ENCODE measurements at regions not wholly inside any gene's neighbourhood (a gene's known extent, or its start where the extent isn't known, plus 50 kb on each side); places are given as distances from the start of the nearest gene placed in this dataset.
"Not testable (repeated sequence)": the region's sequence is repeated elsewhere in the genome, so short reads cannot be mapped to it uniquely, and the experiment has no call there.

DNA sequence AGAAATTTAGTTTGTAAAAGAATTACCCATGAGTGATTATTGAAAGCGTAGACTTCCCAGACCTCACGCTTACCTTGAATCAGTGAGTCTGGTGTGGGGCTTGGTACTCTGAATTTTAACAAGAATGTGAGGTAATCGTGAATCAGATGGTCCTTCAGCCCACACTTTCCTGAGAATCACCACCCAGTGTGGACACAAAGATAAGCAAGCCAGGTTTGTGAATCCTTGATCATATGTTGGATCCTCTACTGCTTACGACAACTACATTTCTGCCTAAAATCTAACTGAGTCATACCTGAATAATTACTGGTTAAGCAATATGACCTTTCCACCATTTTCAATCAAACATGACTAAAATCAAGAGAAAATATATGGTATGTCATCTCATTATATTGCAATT lies 589.3 kb downstream of the TFAP2A start:
- Histone ChIP-seq H3K9me3 (ENCODE audit: low read depth, low read length) (no peaks in the 10 kb centered on the region), H3K27me3 (ENCODE audit: insufficient read depth, low read length) (no peaks in the 10 kb centered on the region), H3K4me1 (ENCODE audit: insufficient read depth, low read length) (no peaks in the 10 kb centered on the region), H3K4me3 (ENCODE audit: low read length) (no peak overlapping the region)

- not testable (repeated sequence) for H3K9me3 ChIP-seq (ENCODE audit: low read depth, low read length); H3K4me1 ChIP-seq (ENCODE audit: insufficient read depth, low read length); H3K27me3 ChIP-seq (ENCODE audit: insufficient read depth, low read length); H3K4me3 ChIP-seq (ENCODE audit: low read length)
Observed at GRCh38 chr6:9810727-9811126, 604.1 kb downstream of the TFAP2A start.

DNA sequence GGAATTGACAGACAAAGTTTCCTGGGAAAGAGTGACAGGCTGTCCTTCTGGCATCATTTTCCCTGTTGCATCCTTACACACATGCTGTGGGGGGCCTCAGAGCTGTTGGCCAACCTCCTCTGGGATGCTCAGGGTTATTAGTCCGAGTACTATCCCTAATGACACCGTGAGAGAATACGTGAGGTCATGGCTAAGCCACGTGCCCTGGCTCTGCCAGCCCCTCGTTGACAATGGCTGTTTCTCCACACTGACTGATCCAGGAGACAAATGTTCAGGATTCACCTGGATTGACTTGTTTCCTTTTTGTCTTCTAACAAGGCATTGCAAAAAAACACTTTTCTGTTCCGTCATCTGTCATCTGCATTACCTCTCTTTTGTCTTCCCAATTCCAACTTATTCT lies 604.6 kb downstream of the TFAP2A start:
- H3K27me3 ChIP-seq (ENCODE audit: insufficient read depth, low read length), result no peaks in the 10 kb centered on the region
- no peaks in the 10 kb centered on the region for H3K9me3 ChIP-seq (ENCODE audit: low read depth, low read length)

DNA sequence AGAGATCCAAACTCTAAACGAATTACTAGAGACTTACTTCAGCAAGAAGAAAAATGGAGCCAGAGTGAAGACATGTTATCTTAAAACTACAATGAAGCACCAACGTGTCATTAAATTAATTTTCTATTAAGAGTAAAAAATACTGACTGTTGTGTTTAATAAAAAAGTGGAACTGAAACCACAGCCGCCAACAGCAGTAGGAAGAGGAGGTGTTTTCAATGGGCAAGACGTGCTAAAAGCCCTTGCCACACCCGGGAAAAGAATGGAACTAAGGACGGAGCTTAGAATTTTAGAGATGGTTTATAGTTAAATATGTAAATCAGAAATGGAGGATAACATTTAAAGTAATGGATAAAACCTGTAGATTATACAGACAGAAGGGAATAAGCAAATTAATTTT lies 608.7 kb downstream of the TFAP2A start:
- Histone ChIP-seq H3K4me3 (ENCODE audit: low read length) (no peak overlapping the region), H3K9me3 (ENCODE audit: low read depth, low read length) (no peaks in the 10 kb centered on the region), H3K4me1 (ENCODE audit: insufficient read depth, low read length) (no peaks in the 10 kb centered on the region), H3K27me3 (ENCODE audit: insufficient read depth, low read length) (no peaks in the 10 kb centered on the region)

More for the DNA sequence above, 604.6 kb downstream of the TFAP2A start:
- Histone ChIP-seq H3K4me3 (ENCODE audit: low read length) (no peak overlapping the region), H3K4me1 (ENCODE audit: insufficient read depth, low read length) (no peaks in the 10 kb centered on the region)

DNA sequence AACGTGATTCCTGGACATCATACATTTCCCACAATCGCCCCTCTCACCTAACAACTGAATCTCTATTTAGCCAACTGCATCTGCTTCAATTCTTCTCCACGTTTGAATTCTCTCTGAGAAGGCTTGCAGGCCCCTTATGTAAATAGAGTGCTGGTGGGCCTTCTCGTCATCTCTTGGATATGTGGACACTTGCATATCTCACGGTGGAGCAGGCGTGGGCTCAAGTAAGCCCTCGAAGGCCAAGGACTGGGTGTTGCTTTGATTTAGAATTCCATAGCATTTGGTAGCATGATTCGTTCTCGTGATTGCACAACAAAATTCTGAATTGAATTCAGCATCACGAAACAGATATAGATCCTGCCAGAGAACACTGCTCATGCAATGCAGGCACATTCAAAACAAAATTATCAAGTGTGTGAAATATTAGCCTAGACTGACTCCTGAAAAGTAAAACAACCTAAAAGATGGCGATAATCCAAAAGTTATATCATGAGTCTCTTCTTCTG lies 613.6 kb downstream of the TFAP2A start:
- H3K9me3 ChIP-seq (ENCODE audit: low read depth, low read length), result no peaks in the 10 kb centered on the region
- no peaks in the 10 kb centered on the region for H3K4me1 ChIP-seq (ENCODE audit: insufficient read depth, low read length)
- no peaks in the 10 kb centered on the region for H3K27me3 ChIP-seq (ENCODE audit: insufficient read depth, low read length)
- no peak overlapping the region for H3K4me3 ChIP-seq (ENCODE audit: low read length)

DNA sequence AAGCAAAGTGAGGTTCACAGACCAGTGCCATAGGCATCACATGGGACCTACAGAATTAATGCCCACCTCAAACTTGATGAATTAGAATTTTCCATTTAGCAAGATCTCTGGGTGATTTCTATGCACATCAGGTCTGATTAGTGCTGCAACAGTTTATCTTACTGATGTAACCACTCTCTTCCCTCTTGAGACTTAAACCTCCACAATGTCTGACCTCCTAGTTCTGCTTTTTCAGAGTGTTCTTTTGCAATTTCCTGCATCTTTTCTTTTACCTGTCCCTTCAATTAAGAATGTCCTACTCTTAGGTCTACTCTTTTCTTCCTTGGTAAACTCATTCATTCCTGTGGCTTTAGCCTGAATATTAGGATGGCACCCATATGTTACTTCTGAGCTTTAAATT lies 615.3 kb downstream of the TFAP2A start:
- no peaks in the 10 kb centered on the region for H3K4me1 ChIP-seq (ENCODE audit: insufficient read depth, low read length)
- no peaks in the 10 kb centered on the region for H3K27me3 ChIP-seq (ENCODE audit: insufficient read depth, low read length)
- no peaks in the 10 kb centered on the region for H3K9me3 ChIP-seq (ENCODE audit: low read depth, low read length)
- no peak overlapping the region for H3K4me3 ChIP-seq (ENCODE audit: low read length)

DNA sequence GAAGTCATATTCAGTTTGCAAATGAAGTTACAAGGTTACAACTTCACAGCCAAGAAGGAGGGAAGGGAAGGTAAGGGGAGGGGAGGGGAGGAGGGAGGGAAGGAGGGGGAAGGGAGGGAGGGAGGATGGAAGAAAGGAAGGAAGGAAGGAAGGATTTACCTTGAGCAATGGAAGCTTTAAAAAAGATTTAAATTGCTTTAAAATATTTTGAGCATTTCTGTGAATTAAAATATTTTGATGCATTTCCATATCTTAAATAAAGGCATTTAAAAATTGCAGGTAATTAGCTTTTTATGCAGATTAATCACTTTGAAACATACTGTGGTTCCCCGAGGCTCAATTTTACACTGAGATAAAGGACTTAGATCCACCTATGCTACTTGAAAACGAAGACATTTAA lies 618.0 kb downstream of the TFAP2A start:
- Histone ChIP-seq H3K4me3 (ENCODE audit: low read length) (no peak overlapping the region), H3K4me1 (ENCODE audit: insufficient read depth, low read length) (no peaks in the 10 kb centered on the region), H3K9me3 (ENCODE audit: low read depth, low read length) (peaks cover 1% of the 10 kb centered on the region), H3K27me3 (ENCODE audit: insufficient read depth, low read length) (no peaks in the 10 kb centered on the region)

DNA sequence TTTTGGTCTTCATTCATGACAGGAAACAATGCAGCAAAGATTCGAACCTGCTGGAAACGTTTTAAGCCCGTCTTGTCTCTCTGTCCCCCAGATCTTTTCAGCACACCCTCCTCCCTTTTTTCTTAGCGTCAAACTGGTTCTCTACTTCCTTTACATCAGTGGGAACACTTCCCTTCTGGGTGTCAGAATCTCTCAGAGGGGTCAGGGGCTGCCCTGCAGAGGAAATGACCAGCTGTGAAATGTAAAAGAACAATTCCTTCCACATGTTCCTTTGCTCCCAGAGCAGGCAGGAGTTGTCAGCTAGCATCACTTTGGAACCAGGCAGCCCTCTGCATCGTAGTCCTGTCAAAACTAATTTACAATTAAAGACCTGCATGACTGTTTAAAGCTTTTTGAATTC lies 619.0 kb downstream of the TFAP2A start:
- Histone ChIP-seq H3K9me3 (ENCODE audit: low read depth, low read length) (peaks cover 5% of the 10 kb centered on the region), H3K4me3 (ENCODE audit: low read length) (no peak overlapping the region), H3K4me1 (ENCODE audit: insufficient read depth, low read length) (no peaks in the 10 kb centered on the region), H3K27me3 (ENCODE audit: insufficient read depth, low read length) (no peaks in the 10 kb centered on the region)

- no peaks in the 10 kb centered on the region for H3K27me3 ChIP-seq (ENCODE audit: insufficient read depth, low read length)
- H3K4me3 ChIP-seq (ENCODE audit: low read length), result no peak overlapping the region
- peaks cover 5% of the 10 kb centered on the region for H3K9me3 ChIP-seq (ENCODE audit: low read depth, low read length)
- no peaks in the 10 kb centered on the region for H3K4me1 ChIP-seq (ENCODE audit: insufficient read depth, low read length)
Observed at GRCh38 chr6:9789201-9789600, 625.7 kb downstream of the TFAP2A start.

- no peaks in the 10 kb centered on the region for H3K27me3 ChIP-seq (ENCODE audit: insufficient read depth, low read length)
Observed at GRCh38 chr6:9784786-9785185, 630.1 kb downstream of the TFAP2A start.

DNA sequence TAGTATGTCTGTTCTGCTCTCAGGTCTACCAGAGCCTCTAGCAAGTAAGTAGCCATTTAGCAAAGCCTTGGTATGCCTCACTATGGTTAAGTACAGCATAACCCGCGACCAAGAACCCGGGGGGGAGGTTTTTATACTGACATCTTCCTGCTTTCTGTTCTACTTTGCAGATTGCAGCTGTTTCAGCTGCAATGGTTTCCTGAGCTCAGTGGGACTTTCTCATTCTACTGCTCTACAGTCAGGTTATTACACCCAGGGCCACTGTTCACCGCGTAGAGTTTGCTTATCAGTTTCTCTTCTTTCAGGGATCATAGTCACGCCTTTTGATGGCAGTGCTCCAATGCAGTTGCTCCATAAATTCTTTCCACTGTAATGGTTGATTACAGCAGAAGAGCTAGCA lies 631.3 kb downstream of the TFAP2A start:
- Histone ChIP-seq H3K4me1 (ENCODE audit: insufficient read depth, low read length) (no peaks in the 10 kb centered on the region), H3K27me3 (ENCODE audit: insufficient read depth, low read length) (no peaks in the 10 kb centered on the region), H3K9me3 (ENCODE audit: low read depth, low read length) (no peaks in the 10 kb centered on the region), H3K4me3 (ENCODE audit: low read length) (no peak overlapping the region)

More at GRCh38 chr6:9784786-9785185, 630.1 kb downstream of the TFAP2A start:
- H3K9me3 ChIP-seq (ENCODE audit: low read depth, low read length), result no peaks in the 10 kb centered on the region
- H3K4me3 ChIP-seq (ENCODE audit: low read length), result no peak overlapping the region
- no peaks in the 10 kb centered on the region for H3K4me1 ChIP-seq (ENCODE audit: insufficient read depth, low read length)

GRCh38 chr6:9766240-9766915 lies 648.5 kb downstream of the TFAP2A start:
- Histone ChIP-seq H3K4me3 (ENCODE audit: low read length) (no peak overlapping the region), H3K9me3 (ENCODE audit: low read depth, low read length) (no peaks in the 10 kb centered on the region), H3K4me1 (ENCODE audit: insufficient read depth, low read length) (no peaks in the 10 kb centered on the region), H3K27me3 (ENCODE audit: insufficient read depth, low read length) (no peaks in the 10 kb centered on the region)

DNA sequence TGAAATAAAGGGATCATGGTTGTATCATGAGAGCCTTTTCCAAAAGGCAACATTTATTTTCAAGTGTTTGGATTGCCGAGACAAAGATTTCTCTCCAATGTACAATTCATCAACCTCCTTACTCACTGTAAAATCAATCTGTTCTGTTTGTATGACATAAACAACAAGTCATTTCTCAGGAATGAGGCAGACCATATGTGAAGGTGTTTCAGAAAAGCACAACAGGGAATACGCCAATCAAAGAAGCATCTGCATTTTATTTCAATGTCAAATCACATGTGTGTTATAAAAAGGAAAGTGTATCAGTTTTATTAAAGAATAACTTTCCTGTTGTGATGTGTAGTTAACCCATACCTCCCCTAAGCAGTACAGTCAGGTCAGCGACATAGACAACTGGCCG lies 653.7 kb downstream of the TFAP2A start:
- no peaks in the 10 kb centered on the region for H3K9me3 ChIP-seq (ENCODE audit: low read depth, low read length)
- H3K4me1 ChIP-seq (ENCODE audit: insufficient read depth, low read length), result no peaks in the 10 kb centered on the region
- no peaks in the 10 kb centered on the region for H3K27me3 ChIP-seq (ENCODE audit: insufficient read depth, low read length)
- H3K4me3 ChIP-seq (ENCODE audit: low read length), result no peak overlapping the region

GRCh38 chr6:9754515-9754914 lies 660.4 kb downstream of the TFAP2A start:
- no peaks in the 10 kb centered on the region for H3K4me1 ChIP-seq (ENCODE audit: insufficient read depth, low read length)
- H3K4me3 ChIP-seq (ENCODE audit: low read length), result no peak overlapping the region
- no peaks in the 10 kb centered on the region for H3K27me3 ChIP-seq (ENCODE audit: insufficient read depth, low read length)
- H3K9me3 ChIP-seq (ENCODE audit: low read depth, low read length), result no peaks in the 10 kb centered on the region

DNA sequence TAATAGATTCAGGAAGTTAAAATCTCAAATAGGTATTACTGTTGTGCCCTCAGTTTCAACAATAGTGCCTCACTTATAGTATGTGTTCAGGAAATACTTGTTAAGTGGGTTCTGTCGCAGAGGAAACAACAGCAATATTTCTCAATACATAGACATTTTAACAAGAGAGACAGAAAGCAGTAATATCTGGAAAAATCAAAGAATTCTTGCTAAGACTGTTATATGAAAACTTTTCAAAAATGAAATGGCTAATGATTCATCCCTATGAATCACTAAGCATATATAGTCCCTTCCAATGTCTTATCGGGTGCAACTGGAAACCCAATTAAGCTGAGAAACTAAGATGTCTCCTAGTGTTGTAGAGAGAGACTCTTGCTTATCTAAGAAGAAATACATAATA lies 668.9 kb downstream of the TFAP2A start:
- Histone ChIP-seq H3K27me3 (ENCODE audit: insufficient read depth, low read length) (no peaks in the 10 kb centered on the region), H3K4me1 (ENCODE audit: insufficient read depth, low read length) (no peaks in the 10 kb centered on the region), H3K4me3 (ENCODE audit: low read length) (no peak overlapping the region), H3K9me3 (ENCODE audit: low read depth, low read length) (no peaks in the 10 kb centered on the region)

- H3K9me3 ChIP-seq (ENCODE audit: low read depth, low read length), result no peaks in the 10 kb centered on the region
- H3K27me3 ChIP-seq (ENCODE audit: insufficient read depth, low read length), result no peaks in the 10 kb centered on the region
- no peaks in the 10 kb centered on the region for H3K4me1 ChIP-seq (ENCODE audit: insufficient read depth, low read length)
- no peak overlapping the region for H3K4me3 ChIP-seq (ENCODE audit: low read length)
Observed at GRCh38 chr6:9745476-9745875, 669.4 kb downstream of the TFAP2A start.
